Neuronal stem cell (in vitro differentiated cells): ENCODE measurements at regions not wholly inside any gene's neighbourhood (a gene's known extent, or its start where the extent isn't known, plus 50 kb on each side); places are given as distances from the start of the nearest gene placed in this dataset.

ENCODE experiments used
- DNase-seq: peaks from one replicate; pipeline ENCODE4 v3.0.0-alpha.2; 2013; ENCODE audit warnings: low spot score
- H2AFZ ChIP-seq: one replicate; pipeline ENCODE4 v1.6.1; 2013; ENCODE audit warnings: mild to moderate bottlenecking, low read length, inconsistent platforms
- H2AK5ac ChIP-seq: 2 replicates; pipeline ENCODE4 v1.6.1; 2013; ENCODE audit warnings: low read depth, mild to moderate bottlenecking, inconsistent platforms, low read length, moderate library complexity, mixed read lengths
- H2BK120ac ChIP-seq: 2 replicates; pipeline ENCODE4 v1.6.1; 2013; ENCODE audit warnings: low read depth, mild to moderate bottlenecking, inconsistent platforms, low read length, moderate library complexity, mixed read lengths
- H2BK12ac ChIP-seq: one replicate; pipeline ENCODE4 v1.6.1; 2013; ENCODE audit warnings: low read length, inconsistent platforms
- H2BK15ac ChIP-seq: 2 replicates; pipeline ENCODE4 v1.6.1; 2013; ENCODE audit warnings: mild to moderate bottlenecking, low read length, inconsistent platforms, mixed read lengths
- H2BK5ac ChIP-seq: one replicate; pipeline ENCODE4 v1.6.1; 2013; ENCODE audit warnings: inconsistent platforms, mild to moderate bottlenecking, low read length, moderate library complexity
- H3K14ac ChIP-seq: one replicate; pipeline ENCODE4 v1.6.1; 2013; ENCODE audit warnings: low read length, inconsistent platforms
- H3K18ac ChIP-seq: 2 replicates; pipeline ENCODE4 v1.6.1; 2013; ENCODE audit warnings: low read length, inconsistent platforms
- H3K23ac ChIP-seq: 2 replicates; pipeline ENCODE4 v1.6.1; 2013; ENCODE audit warnings: low read depth, mild to moderate bottlenecking, mixed read lengths, low read length, inconsistent platforms; ENCODE audit not compliant: poor library complexity
- H3K27ac ChIP-seq: replicated peaks from 3 replicates; pipeline ENCODE4 v1.5.1; 2013; ENCODE audit warnings: low read length, inconsistent platforms
- H3K27me3 ChIP-seq, 3 experiments: 2 replicates each; pipeline ENCODE4 v1.6.1; 2013; ENCODE audit warnings: low read length in 3 of 3, mild to moderate bottlenecking in 2 of 3, inconsistent platforms in 1 of 3, low read depth in 1 of 3, mixed read lengths in 1 of 3, moderate library complexity in 1 of 3; ENCODE audit not compliant: control insufficient read depth in 3 of 3, insufficient read depth in 3 of 3
- H3K36me3 ChIP-seq, 2 donors: replicated peaks in 1 of 2; 2 replicates each; pipeline ENCODE4 v1.6.1; 2013; ENCODE audit warnings: low read length in 2 of 2; ENCODE audit not compliant: control insufficient read depth in 2 of 2, insufficient read depth in 2 of 2
- H3K4ac ChIP-seq: 2 replicates; pipeline ENCODE4 v1.6.1; 2013; ENCODE audit warnings: inconsistent platforms, mild to moderate bottlenecking, low read length, moderate library complexity
- H3K4me1 ChIP-seq, 2 donors: 1 replicate in 1 of 2; 2 replicates in 1 of 2; pipeline ENCODE4 v1.6.1; 2013; ENCODE audit warnings: low read length in 2 of 2, low read depth in 1 of 2; ENCODE audit not compliant: control insufficient read depth in 2 of 2, insufficient read depth in 1 of 2
- H3K4me2 ChIP-seq: one replicate; pipeline ENCODE4 v1.6.1; 2013; ENCODE audit warnings: mild to moderate bottlenecking, low read length, inconsistent platforms; ENCODE audit not compliant: insufficient read depth, poor library complexity, severe bottlenecking
- H3K4me3 ChIP-seq, 2 donors: 2 replicates each; pipeline ENCODE4 v1.5.1; 2013; ENCODE audit warnings: low read length in 2 of 2, mild to moderate bottlenecking in 2 of 2, inconsistent platforms in 1 of 2, moderate library complexity in 1 of 2
- H3K79me1 ChIP-seq: one replicate; pipeline ENCODE4 v1.6.1; 2013; ENCODE audit warnings: low read depth, mild to moderate bottlenecking, inconsistent platforms, low read length, moderate library complexity
- H3K9ac ChIP-seq: one replicate; pipeline ENCODE4 v1.6.1; 2013; ENCODE audit warnings: mild to moderate bottlenecking, low read depth, low read length, inconsistent platforms; ENCODE audit not compliant: poor library complexity
- H3K9me3 ChIP-seq, 2 donors: replicated peaks in 1 of 2; 2 replicates each; pipeline versions ENCODE3 to v1.6.1; 2013; ENCODE audit warnings: low read length in 2 of 2, mild to moderate bottlenecking in 2 of 2, inconsistent platforms in 1 of 2, low read depth in 1 of 2, mixed read lengths in 1 of 2, moderate library complexity in 1 of 2; ENCODE audit not compliant: control insufficient read depth in 2 of 2, insufficient read depth in 1 of 2
- H4K8ac ChIP-seq: one replicate; pipeline ENCODE4 v1.6.1; 2013; ENCODE audit warnings: low read depth, mild to moderate bottlenecking, inconsistent platforms, low read length, moderate library complexity
- H4K91ac ChIP-seq: one replicate; pipeline ENCODE4 v1.6.1; 2013; ENCODE audit warnings: low read length, low read depth, mild to moderate bottlenecking, inconsistent platforms; ENCODE audit not compliant: poor library complexity
- WGBS, 2 donors: extraction: QIAGEN DNeasy Blood & Tissue Kit; methylation state at CpG; one replicate each; pipeline ENCODE4 v1.1.7; 2013; ENCODE audit warnings: missing lambda C conversion rate in 2 of 2, mixed read lengths in 1 of 2; ENCODE audit not compliant: insufficient read length in 2 of 2, insufficient replicate concordance in 1 of 2; ENCODE audit errors: extremely low coverage in 2 of 2; 5-methylcytosine and 5-hydroxymethylcytosine counted together

- H2BK5ac ChIP-seq = no peak overlapping the region
- no peak overlapping the region for H2AFZ ChIP-seq
- no peaks in the 10 kb centered on the region for H3K9me3 ChIP-seq
- peaks cover 0 to 3% of the 10 kb centered on the region in 2 donors for H3K4me1 ChIP-seq
- no peak overlapping the region for H2BK15ac ChIP-seq
- H3K36me3 ChIP-seq = no peaks in the 10 kb centered on the region
- H3K4ac ChIP-seq = no peak overlapping the region
- no peak overlapping the region for H4K8ac ChIP-seq
- H4K91ac ChIP-seq = no peak overlapping the region
- H3K9ac ChIP-seq = no peak overlapping the region
- H3K14ac ChIP-seq = no peak overlapping the region
- H3K27me3 ChIP-seq = no peaks in the 10 kb centered on the region
- H2AK5ac ChIP-seq = no peak overlapping the region
- no peak overlapping the region for H2BK120ac ChIP-seq
- no peak overlapping the region for H3K4me2 ChIP-seq
- no peak overlapping the region for H3K23ac ChIP-seq
- DNase-seq = no peak
- no peak overlapping the region for H3K18ac ChIP-seq
- H3K4me3 ChIP-seq = no peak overlapping the region
- H2BK12ac ChIP-seq = no peak overlapping the region
- no peaks in the 10 kb centered on the region for H3K79me1 ChIP-seq
- no CpG with 5 or more reads among the region's 1 CpG for WGBS, 2 donors
- no peak overlapping the region for H3K27ac ChIP-seq
These were observed 302.3 kb downstream of the UACA start for GRCh38 chr15:70461017-70461416.

- Histone ChIP-seq H3K18ac (no peak overlapping the region), H2AFZ (no peak overlapping the region), H3K4me1 (peaks cover 0 to 3% of the 10 kb centered on the region in 2 donors), H3K27ac (no peak overlapping the region), H4K91ac (no peak overlapping the region), H3K14ac (no peak overlapping the region), H3K9ac (no peak overlapping the region), H2BK15ac (no peak overlapping the region), H2AK5ac (no peak overlapping the region), H3K4ac (no peak overlapping the region), H2BK120ac (no peak overlapping the region), H3K27me3 (no peaks in the 10 kb centered on the region), H3K23ac (no peak overlapping the region), H3K79me1 (no peaks in the 10 kb centered on the region), H4K8ac (no peak overlapping the region), H3K9me3 (no peaks in the 10 kb centered on the region), H2BK5ac (no peak overlapping the region), H3K4me2 (no peak overlapping the region), H3K36me3 (no peaks in the 10 kb centered on the region), H2BK12ac (no peak overlapping the region), H3K4me3 (no peak overlapping the region)
- DNase-seq = no peak
- no CpG with 5 or more reads among the region's 4 CpGs for WGBS, 2 donors
These were observed 304.0 kb downstream of the UACA start for GRCh38 chr15:70459312-70459711.

GRCh38 chr15:70453766-70454165 lies 309.6 kb downstream of the UACA start:
- no peak overlapping the region for H3K4ac ChIP-seq
- H3K27ac ChIP-seq = no peak overlapping the region
- no peak overlapping the region for H3K14ac ChIP-seq
- H2BK120ac ChIP-seq = no peak overlapping the region
- H3K23ac ChIP-seq = no peak overlapping the region
- DNase-seq = no peak
- no peak overlapping the region for H3K18ac ChIP-seq
- no peak overlapping the region for H2BK5ac ChIP-seq
- H2BK15ac ChIP-seq = no peak overlapping the region
- H3K4me1 ChIP-seq = peaks cover 0 to 11% of the 10 kb centered on the region in 2 donors
- no peak overlapping the region for H2AFZ ChIP-seq
- WGBS, 2 donors = no CpG with 5 or more reads among the region's 5 CpGs
- no peak overlapping the region for H3K4me3 ChIP-seq
- no peak overlapping the region for H4K91ac ChIP-seq
- H3K9ac ChIP-seq = no peak overlapping the region
- no peak overlapping the region for H2BK12ac ChIP-seq
- no peak overlapping the region for H4K8ac ChIP-seq
- H3K79me1 ChIP-seq = no peaks in the 10 kb centered on the region
- H3K4me2 ChIP-seq = no peak overlapping the region
- no peaks in the 10 kb centered on the region for H3K9me3 ChIP-seq
- H2AK5ac ChIP-seq = no peak overlapping the region
- no peaks in the 10 kb centered on the region for H3K36me3 ChIP-seq
- peaks cover 0 to 6% (median 5%) of the 10 kb centered on the region in 3 experiments for H3K27me3 ChIP-seq

- no peak overlapping the region for H3K4me2 ChIP-seq
- no peak overlapping the region for H3K18ac ChIP-seq
- H3K4me3 ChIP-seq = no peak overlapping the region
- H3K27ac ChIP-seq = no peak overlapping the region
- no peak overlapping the region for H2BK5ac ChIP-seq
- DNase-seq = no peak
- H3K79me1 ChIP-seq = no peaks in the 10 kb centered on the region
- no peak overlapping the region for H3K9ac ChIP-seq
- no peak overlapping the region for H2AFZ ChIP-seq
- H3K9me3 ChIP-seq = no peaks in the 10 kb centered on the region
- no CpG with 5 or more reads among the region's 6 CpGs for WGBS, 2 donors
- no peak overlapping the region for H2BK15ac ChIP-seq
- peaks cover 0 to 6% (median 5%) of the 10 kb centered on the region in 3 experiments for H3K27me3 ChIP-seq
- H4K8ac ChIP-seq = no peak overlapping the region
- H3K23ac ChIP-seq = no peak overlapping the region
- H2BK120ac ChIP-seq = no peak overlapping the region
- H3K4ac ChIP-seq = no peak overlapping the region
- H4K91ac ChIP-seq = no peak overlapping the region
- H2BK12ac ChIP-seq = no peak overlapping the region
- no peak overlapping the region for H3K14ac ChIP-seq
- H2AK5ac ChIP-seq = no peak overlapping the region
- H3K4me1 ChIP-seq = peaks cover 0 to 12% of the 10 kb centered on the region in 2 donors
- no peaks in the 10 kb centered on the region for H3K36me3 ChIP-seq
These were observed 310.1 kb downstream of the UACA start for GRCh38 chr15:70453238-70453637.
